GM23338 (cell line): ENCODE measurements at regions not wholly inside any gene's neighbourhood (a gene's known extent, or its start where the extent isn't known, plus 50 kb on each side); places are given as distances from the start of the nearest gene placed in this dataset.

Source experiments
- CREB1 ChIP-seq: fragments of 250-450 bp; sonication (Bioruptor Pico); IDR thresholded peaks from 2 replicates; pipeline ENCODE4 v1.5.0; 2020; ENCODE audit warnings: low read depth, mild to moderate bottlenecking, moderate library complexity
- CTCF ChIP-seq, 2 experiments: fragments of 200-600 bp in 1 of 2; sonication (generic) in 1 of 2; conservative IDR thresholded peaks; 2 replicates each; pipeline versions ENCODE4 v1.5.1 to v1.6.1; 2016 to 2017; ENCODE audit warnings: antibody characterized with exemption in 2 of 2, low read depth in 2 of 2, mild to moderate bottlenecking in 2 of 2, moderate library complexity in 1 of 2
- ETS1 ChIP-seq: IDR thresholded peaks from 2 replicates; pipeline ENCODE4 v1.6.1; 2016; ENCODE audit warnings: antibody characterized with exemption
- EZH2 ChIP-seq: fragments of 200-600 bp; sonication (generic); IDR thresholded peaks from one replicate; pipeline ENCODE4 v1.8.0; 2017; ENCODE audit warnings: antibody characterized with exemption, mild to moderate bottlenecking, low read depth; ENCODE audit not compliant: unreplicated experiment
- EZH2phosphoT487 ChIP-seq: fragments of 200-600 bp; sonication (generic); IDR thresholded peaks from one replicate; pipeline ENCODE4 v1.8.1; 2018; ENCODE audit warnings: antibody characterized with exemption; ENCODE audit not compliant: unreplicated experiment
- JUNB ChIP-seq: IDR thresholded peaks from one replicate; pipeline ENCODE4 v1.6.1; 2016; ENCODE audit warnings: antibody characterized with exemption; ENCODE audit not compliant: unreplicated experiment
- NANOG ChIP-seq: IDR thresholded peaks from 2 replicates; pipeline ENCODE4 v1.6.1; 2016; ENCODE audit warnings: antibody characterized with exemption, borderline replicate concordance
- POLR2AphosphoS5 ChIP-seq: IDR thresholded peaks from 2 replicates; pipeline ENCODE4 v1.6.1; 2016; ENCODE audit warnings: antibody characterized with exemption, low read depth
- REST ChIP-seq: IDR thresholded peaks from one replicate; pipeline ENCODE4 v1.6.1; 2018; ENCODE audit warnings: antibody characterized with exemption; ENCODE audit not compliant: unreplicated experiment
- STAT1 ChIP-seq: IDR thresholded peaks from one replicate; pipeline ENCODE4 v1.6.1; 2016; ENCODE audit warnings: antibody characterized with exemption; ENCODE audit not compliant: unreplicated experiment
- ZNF114 ChIP-seq: fragments of 250-450 bp; sonication (Bioruptor Pico); IDR thresholded peaks from 2 replicates; pipeline ENCODE4 v1.5.0; 2020; ENCODE audit warnings: mild to moderate bottlenecking, moderate library complexity
- ZNF331 ChIP-seq: fragments of 250-450 bp; sonication (Bioruptor Pico); IDR thresholded peaks from 2 replicates; pipeline ENCODE4 v1.5.0; 2020; ENCODE audit warnings: low read depth, mild to moderate bottlenecking, moderate library complexity
- ZNF462 ChIP-seq: fragments of 250-450 bp; sonication (Bioruptor Pico); IDR thresholded peaks from 2 replicates; pipeline ENCODE4 v1.5.0; 2020; ENCODE audit warnings: mild to moderate bottlenecking, moderate library complexity

- TF ChIP-seq CTCF (conservative IDR thresholded peaks at IDR 0.05; ENCODE audit: low read depth in 2 of 2) (no peak), POLR2AphosphoS5 (no peak), EZH2 (no peak), EZH2phosphoT487 (no peak), CREB1 (no peak), JUNB (no peak), STAT1 (no peak), REST (no peak), ZNF114 (CRISPR knock-in tag) (no peak), ZNF331 (no peak), ETS1 (no peak), NANOG (no peak), ZNF462 (CRISPR knock-in tag) (no peak)
Measured at GRCh38 chr15:98405013-98405412, 243.3 kb upstream of the IGF1R start.
